BJ (cell line): ENCODE measurements at regions not wholly inside any gene's neighbourhood (a gene's known extent, or its start where the extent isn't known, plus 50 kb on each side); places are given as distances from the start of the nearest gene placed in this dataset.

Experiments used
- CTCF ChIA-PET: fragments of 350-600 bp; formaldehyde crosslinking; extraction: SDS; loops from one replicate; lab custom pipeline; 2021; ENCODE audit warnings: antibody characterized with exemption, inconsistent platforms; lab: Yijun Ruan, JAX
- POLR2A ChIA-PET: fragments of 300-600 bp; sonication (Branson Sonifier 250); formaldehyde crosslinking; extraction: SDS; loops from one replicate; lab custom pipeline; 2021; ENCODE audit warnings: antibody characterized with exemption; lab: Charles Lee
- DNase-seq: peaks from one replicate; pipeline ENCODE4 v3.0.0-alpha.2; 2011; ENCODE audit warnings: low read depth
- H3K27me3 ChIP-seq: 2 replicates; pipeline ENCODE4 v1.6.0; 2011; ENCODE audit warnings: low read length; ENCODE audit not compliant: control insufficient read depth, insufficient read depth
- H3K36me3 ChIP-seq: 2 replicates; pipeline ENCODE4 v1.5.1; 2011; ENCODE audit warnings: low read length; ENCODE audit not compliant: control insufficient read depth, insufficient read depth
- H3K4me3 ChIP-seq: 2 replicates; pipeline ENCODE4 v1.5.1; 2011; ENCODE audit warnings: low read depth, mild to moderate bottlenecking, control low read depth, low read length
- CTCF ChIP-seq: IDR thresholded peaks from 2 replicates; pipeline ENCODE4 v1.5.1; 2011; ENCODE audit warnings: low read depth, mild to moderate bottlenecking, control low read depth, inconsistent platforms, low read length, moderate library complexity; ENCODE audit not compliant: insufficient read depth

- ChIA-PET CTCF (no interaction called here), POLR2A (no interaction called here)
- Histone ChIP-seq H3K36me3 (no peaks in the 10 kb centered on the region), H3K27me3 (no peaks in the 10 kb centered on the region), H3K4me3 (no peak overlapping the region)
- TF ChIP-seq CTCF = no peak
- DNase-seq = no peak
Measured at GRCh38 chr10:121284936-121285335, 313.3 kb downstream of the FGFR2 start.

GRCh38 chr10:121285406-121286196 is 312.6 kb downstream of the FGFR2 start:
- CTCF ChIA-PET = no interaction called here
- no peak for DNase-seq
- TF ChIP-seq CTCF = no peak
- Histone ChIP-seq H3K27me3 (no peaks in the 10 kb centered on the region), H3K4me3 (no peak overlapping the region), H3K36me3 (no peaks in the 10 kb centered on the region)
- POLR2A ChIA-PET = no interaction called here

- Histone ChIP-seq H3K27me3 (no peaks in the 10 kb centered on the region), H3K4me3 (no peak overlapping the region), H3K36me3 (no peaks in the 10 kb centered on the region)
- CTCF ChIA-PET = no interaction called here
- TF ChIP-seq CTCF = no peak
- POLR2A ChIA-PET = no interaction called here
- DNase-seq = no peak
Measured at GRCh38 chr10:121288011-121288410, 310.2 kb downstream of the FGFR2 start.

GRCh38 chr10:121288864-121289661 is 309.2 kb downstream of the FGFR2 start:
- no peak for TF ChIP-seq CTCF
- DNase-seq = no peak
- Histone ChIP-seq H3K36me3 (no peaks in the 10 kb centered on the region), H3K27me3 (no peaks in the 10 kb centered on the region), H3K4me3 (no peak overlapping the region)
- ChIA-PET POLR2A (no interaction called here), CTCF (no interaction called here)

GRCh38 chr10:121289800-121290199 is 308.4 kb downstream of the FGFR2 start:
- no peak overlapping the region for H3K4me3 ChIP-seq
- no peak for TF ChIP-seq CTCF
- POLR2A ChIA-PET = no interaction called here

More at GRCh38 chr10:121289800-121290199, 308.4 kb downstream of the FGFR2 start:
- H3K27me3 ChIP-seq = no peaks in the 10 kb centered on the region
- CTCF ChIA-PET = no interaction called here
- no peak for DNase-seq
- H3K36me3 ChIP-seq = no peaks in the 10 kb centered on the region
